ENCODE measurements at regions not wholly inside any gene's neighbourhood (a gene's known extent, or its start where the extent isn't known, plus 50 kb on each side); places are given as distances from the start of the nearest gene placed in this dataset.
"Not testable (repeated sequence)": the region's sequence is repeated elsewhere in the genome, so short reads cannot be mapped to it uniquely, and the experiment has no call there.

DNA sequence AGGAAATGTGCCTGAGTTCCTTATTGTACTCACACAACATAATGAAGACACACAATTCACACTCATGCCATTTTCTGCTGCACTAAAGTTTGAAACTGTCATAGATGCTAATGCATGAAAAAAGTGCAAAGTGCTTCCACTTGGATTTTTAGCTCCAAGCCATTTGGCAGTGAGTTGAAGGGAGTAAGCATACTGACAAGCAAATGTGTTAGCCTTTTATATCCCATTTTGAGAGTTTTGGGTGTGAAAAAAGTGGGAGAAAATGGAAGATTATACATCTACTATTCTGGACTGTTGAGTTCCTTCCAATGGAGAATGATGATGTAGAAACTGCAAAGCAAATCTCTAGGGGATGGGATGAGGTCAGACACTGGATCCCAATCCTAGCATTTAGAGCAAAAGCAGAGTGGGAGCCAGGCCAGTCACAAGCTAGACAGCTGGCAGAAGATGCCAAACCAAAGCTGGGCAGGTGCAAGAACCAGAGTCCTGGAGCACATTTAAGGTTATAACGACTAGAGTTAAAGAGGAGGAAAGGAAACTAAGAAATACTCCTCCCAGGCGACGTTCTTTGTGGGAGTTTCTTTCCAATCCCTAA is 216.8 kb downstream of the FBXO8 start:
- no peak for DNase-seq

DNA sequence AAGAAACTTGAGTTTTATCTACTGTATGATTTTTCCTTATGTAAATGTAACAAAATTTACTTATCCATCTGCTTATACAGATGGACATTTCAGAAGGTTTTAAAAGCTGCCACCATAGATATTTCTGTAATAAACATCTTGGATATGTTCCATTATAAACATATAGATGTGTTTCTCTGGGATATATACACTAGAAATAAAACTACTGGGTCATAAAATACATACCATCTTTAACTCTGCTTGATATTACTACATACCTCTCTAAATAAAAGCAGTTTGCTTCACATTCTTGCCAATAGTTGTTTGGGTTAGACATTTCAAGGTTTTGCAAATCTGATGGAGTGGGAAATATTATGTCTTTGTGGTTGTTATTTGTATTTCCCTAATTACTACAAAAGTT is 220.6 kb downstream of the FBXO8 start:
- DNase-seq, result no peak

- no peak for DNase-seq
Measured at GRCh38 chr4:174061026-174061425, 222.4 kb downstream of the FBXO8 start.

GRCh38 chr4:174058846-174059245 is 224.6 kb downstream of the FBXO8 start:
- DNase-seq, result no peak

DNA sequence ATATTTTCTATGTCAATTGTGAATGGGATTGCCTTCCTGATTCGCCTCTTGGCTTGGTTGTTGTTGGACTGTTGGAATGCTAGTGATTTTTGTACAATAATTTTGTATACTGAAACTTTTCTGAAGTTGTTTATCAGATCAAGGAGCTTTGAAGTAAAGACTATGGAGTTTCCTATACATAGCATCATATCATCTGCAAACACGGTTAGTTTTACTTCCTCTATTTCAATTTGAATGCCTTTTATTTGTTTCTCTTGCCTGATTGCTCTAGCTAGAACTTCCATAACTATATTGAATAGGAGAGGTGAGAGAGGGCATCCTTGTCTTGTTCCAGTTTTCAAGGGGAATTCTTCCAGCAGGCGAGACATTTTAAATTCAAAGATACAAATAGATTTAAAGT is 226.5 kb downstream of the FBXO8 start:
- no peak for DNase-seq

DNA sequence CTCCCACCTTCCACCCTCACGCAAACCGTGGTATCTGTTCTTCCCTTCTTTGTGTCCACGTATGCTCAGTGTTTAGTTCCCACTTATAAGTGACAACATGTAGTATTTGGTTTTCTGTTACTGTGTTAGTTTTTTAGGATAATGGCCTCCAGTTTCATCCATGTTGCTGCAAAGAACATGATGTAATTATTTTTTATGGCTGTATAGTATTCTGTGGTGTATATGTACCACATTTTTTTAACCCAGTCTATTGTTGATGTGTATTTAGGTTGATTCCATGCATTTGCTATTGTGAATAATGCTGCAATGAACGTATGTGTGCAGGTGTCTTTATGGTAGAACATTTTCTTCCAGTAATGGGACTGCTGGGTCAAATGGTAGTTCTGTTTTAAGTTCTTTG is 228.1 kb downstream of the FBXO8 start:
- DNase-seq, result no peak

DNA sequence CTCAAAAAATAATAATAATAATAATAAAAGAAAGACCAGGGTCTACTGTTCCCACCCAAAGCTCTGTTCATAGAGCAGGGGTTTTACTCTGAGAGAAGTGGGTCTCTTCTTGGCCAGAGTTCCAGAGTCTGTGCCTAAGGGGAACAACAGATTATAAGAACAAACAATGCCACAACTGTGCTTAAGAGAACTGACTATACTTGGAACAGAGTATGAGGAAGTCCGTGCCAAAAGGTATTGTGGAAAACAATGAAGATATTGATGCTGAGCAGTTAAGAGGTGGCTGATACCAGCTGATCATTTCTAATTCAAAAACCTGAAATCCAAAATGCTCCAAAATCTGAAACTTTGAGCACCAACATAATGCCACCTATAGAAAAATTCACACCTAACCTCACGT is 229.6 kb downstream of the FBXO8 start:
- DNase-seq, result no peak

GRCh38 chr4:174047363-174047762 is 236.1 kb downstream of the FBXO8 start:
- no peak for DNase-seq

- DNase-seq, result not testable (repeated sequence)
Measured at GRCh38 chr4:174045829-174046228, 237.6 kb downstream of the FBXO8 start.

- DNase-seq, result no peak
Measured at GRCh38 chr4:174045381-174045780, 238.1 kb downstream of the FBXO8 start.

- DNase-seq, result no peak
Measured at GRCh38 chr4:174041555-174042105, 241.8 kb downstream of the FBXO8 start.

- DNase-seq, result no peak
Measured at GRCh38 chr4:174040287-174040686, 243.2 kb downstream of the FBXO8 start.

DNA sequence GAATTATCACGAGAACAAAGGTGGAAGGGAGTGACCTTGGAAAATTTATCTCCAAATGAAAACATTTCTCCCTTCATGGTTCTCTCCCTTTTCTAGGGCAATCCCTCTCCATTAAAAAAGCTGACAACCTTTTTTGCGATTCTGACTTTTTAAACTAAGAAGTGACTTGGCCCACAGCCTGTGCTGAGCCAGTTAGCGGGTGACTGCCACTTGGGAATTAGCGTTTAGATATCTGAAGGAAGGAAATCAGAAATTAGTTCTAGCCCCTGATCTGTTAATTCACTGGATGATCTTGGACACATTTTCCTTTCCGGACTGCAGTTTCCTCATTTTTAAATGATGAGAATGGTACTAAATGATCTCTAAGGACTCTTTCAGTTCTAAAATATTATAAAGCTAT is 245.0 kb downstream of the FBXO8 start:
- DNase-seq, result no peak

DNA sequence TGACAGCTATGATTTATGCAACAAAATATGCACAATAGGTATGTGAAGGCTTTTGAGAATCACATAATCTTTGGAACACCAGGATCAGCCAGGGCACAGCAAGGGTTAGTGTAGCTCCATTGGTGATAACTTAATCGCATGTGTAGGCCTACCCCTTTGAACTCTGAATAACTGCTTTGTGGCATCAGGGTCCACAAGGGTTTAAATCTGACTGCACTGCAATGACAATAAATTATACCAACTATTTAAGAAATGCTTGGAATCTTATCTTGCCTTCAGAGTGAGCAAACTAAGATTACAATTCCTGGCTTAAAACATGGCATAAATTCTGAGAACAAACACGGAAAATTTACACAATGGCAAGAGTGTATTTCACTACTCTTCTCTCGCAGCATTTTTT is 245.8 kb downstream of the FBXO8 start:
- DNase-seq, result no peak

GRCh38 chr4:174037049-174037448 is 246.4 kb downstream of the FBXO8 start:
- no peak for DNase-seq

DNA sequence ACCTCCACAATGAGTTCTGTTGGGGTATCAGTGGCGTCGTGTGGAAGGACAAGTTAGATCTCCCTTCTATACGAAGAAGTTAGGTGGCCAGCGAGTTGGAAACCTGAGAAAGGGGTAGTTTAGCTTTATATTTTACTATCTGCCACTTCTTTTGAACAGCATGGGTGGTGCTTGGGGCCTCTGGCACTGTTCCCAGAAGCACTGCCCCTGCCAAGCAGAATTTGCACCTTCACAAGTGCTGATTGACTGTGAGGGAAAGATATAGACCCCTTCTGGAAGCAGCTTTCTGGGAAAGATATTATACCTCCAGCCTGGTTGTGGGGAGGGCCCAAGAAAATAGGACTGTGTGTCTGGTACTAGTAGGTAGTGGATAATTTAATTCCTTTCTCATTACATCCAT is 246.9 kb downstream of the FBXO8 start:
- no peak for DNase-seq

DNA sequence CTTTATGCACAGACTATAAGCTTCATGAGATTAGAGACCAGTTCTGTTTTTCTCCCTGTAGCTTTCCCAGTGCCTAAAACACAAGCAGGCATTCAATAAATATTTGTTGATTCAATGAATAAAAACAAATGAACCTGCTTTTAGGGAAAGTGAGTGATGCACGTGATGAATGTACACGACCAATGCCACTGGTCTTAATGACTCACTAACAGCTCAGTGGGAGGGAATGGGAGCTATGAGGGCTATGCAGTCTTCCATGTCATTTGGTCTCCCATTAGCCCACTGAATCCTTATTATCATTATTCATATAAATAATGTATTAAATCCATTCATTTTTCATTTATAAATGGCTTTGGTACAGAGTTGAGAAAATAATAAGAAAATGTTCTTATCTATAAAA is 247.4 kb downstream of the FBXO8 start:
- DNase-seq, result no peak

- no peak for DNase-seq
Measured at GRCh38 chr4:174023641-174024040, 259.8 kb downstream of the FBXO8 start.

- no peak for DNase-seq
Measured at GRCh38 chr4:174018236-174018635, 265.2 kb downstream of the FBXO8 start.

GRCh38 chr4:174016251-174016650 is 267.2 kb downstream of the FBXO8 start:
- DNase-seq, result no peak

- no peak for DNase-seq
Measured at GRCh38 chr4:174012886-174013259, 270.6 kb downstream of the FBXO8 start.

DNA sequence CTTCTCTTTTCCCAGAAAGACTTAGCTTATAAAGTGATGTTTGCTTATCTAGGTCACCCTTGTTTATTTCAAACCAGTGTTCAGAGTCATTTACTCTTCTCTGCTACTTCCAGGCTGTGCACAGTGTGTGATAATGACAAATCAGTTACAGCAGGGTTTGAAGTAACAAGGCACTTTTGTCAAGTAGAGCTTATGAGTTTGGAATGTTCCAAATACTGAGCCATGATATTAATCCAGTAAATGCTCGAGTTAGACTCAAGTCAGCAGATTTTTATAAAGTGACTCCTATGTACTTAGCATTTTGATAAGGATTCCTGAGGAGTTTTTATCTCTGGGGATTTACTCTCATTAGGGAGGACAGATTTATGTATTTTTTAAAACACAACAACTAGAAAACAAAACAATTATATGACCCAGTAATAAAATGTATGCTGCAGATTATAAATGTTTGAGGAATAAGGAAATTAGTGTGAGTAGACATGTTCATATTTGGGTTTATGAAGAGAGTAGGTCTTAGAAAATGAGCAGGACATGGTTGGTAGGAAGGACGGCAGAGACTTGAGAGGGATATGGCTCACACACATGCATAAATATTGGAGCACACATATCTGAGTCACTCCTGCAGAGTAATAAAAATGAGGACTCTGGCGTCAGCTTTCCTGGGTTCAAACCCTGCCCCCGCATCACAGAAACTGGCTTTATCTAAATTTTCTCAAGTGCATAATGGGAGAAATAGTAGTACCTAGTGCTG is 271.2 kb downstream of the FBXO8 start:
- DNase-seq, result no peak

DNA sequence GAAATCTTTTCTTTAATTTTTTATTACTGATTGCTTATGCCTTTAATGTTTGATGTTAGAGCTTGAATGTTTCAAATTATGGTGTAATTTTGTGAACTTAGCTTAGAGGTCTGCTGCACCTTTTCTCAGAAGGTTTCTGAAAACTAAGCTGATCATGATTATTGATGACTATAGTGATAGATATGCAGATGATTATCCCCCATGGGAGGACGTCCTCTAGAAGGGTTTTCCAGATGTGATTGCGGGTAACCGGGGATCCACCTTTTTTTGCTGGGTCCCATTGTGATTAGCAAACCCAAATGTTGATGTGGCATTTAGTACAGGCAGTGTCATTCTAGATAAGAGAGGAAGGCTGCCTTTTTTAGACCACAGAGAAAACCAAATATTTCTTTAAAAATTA is 272.9 kb downstream of the FBXO8 start:
- no peak for DNase-seq

DNA sequence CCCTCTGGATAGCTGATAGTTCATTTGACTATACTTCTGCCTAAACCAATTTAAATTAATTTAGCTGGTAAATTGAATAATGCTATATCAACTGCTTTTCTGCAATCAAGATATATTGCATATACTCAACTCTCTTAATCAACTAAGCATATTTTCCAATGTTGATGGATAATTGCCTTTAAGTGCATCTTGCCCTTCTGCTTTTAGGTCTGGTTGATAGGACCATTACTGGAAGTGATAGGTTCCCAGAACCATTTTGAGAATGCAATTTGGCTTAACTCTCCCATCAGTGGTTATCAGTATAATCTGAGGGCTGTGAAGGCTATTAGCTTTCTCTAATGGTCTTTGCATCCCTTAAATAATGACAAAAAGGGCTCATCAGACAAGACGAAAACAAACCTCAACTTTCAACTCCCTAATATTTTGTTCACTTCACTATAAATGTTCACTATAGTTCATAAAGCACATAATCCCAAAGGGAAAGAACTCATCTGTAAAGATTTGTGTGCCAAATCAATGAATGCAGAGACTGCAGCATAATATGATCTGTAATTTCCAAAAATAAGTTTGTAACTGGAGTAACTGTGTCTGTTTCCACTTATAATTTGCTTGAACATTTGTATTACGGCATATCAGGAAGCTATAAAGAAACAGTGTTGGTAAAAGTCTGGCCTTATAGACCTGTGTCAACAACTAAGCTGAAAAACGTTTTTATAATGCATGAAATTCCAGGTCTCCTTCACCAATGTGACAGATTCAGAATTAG is 273.6 kb downstream of the FBXO8 start:
- no peak for DNase-seq

All from stimulated activated CD4-positive, alpha-beta T cell treated with anti-CD3 and anti-CD28 coated beads, Interleukin-4, amount 100 ng/mL, for 24 hours (primary cell).